ENCODE measurements at regions not wholly inside any gene's neighbourhood (a gene's known extent, or its start where the extent isn't known, plus 50 kb on each side); places are given as distances from the start of the nearest gene placed in this dataset.

- Mint-ChIP-seq H3K9me3 (no peaks in the 10 kb centered on the region), H3K4me3 (ENCODE audit: low read depth) (no peak overlapping the region), H3K27me3 (ENCODE audit: low read depth) (no peaks in the 10 kb centered on the region), H3K27ac (no peak overlapping the region), H3K36me3 (ENCODE audit: low read depth) (no peaks in the 10 kb centered on the region), H3K4me1 (ENCODE audit: low read depth) (no peaks in the 10 kb centered on the region)
- no peak for DNase-seq (ENCODE audit: low spot score)
- intact Hi-C loops (cut with micrococcal nuclease), result no loop called here
Measured at GRCh38 chrX:137999552-137999951, 433.6 kb downstream of the ZIC3 start.

DNA sequence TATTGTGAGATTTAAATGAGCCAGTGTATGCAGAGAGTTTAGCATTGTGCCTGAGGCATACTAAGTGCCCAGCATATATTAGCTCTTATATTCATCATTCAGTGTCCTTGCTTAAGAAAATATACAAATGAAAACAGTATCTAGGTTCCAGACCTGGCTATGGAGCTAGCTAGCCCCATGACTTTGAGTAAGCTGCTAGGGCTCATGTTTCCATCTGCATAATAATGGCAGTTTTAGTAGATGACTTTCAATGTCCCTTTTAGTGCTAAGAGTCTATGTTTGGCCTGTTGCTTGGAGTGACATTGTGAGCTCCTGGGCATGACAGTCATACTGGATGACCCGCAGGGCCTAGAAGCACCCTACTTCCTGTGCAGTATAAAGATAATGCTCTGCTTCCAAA is 435.3 kb downstream of the ZIC3 start:
- Mint-ChIP-seq H3K27ac (no peak overlapping the region), H3K27me3 (ENCODE audit: low read depth) (no peaks in the 10 kb centered on the region), H3K36me3 (ENCODE audit: low read depth) (no peaks in the 10 kb centered on the region), H3K4me1 (ENCODE audit: low read depth) (no peaks in the 10 kb centered on the region), H3K9me3 (no peaks in the 10 kb centered on the region), H3K4me3 (ENCODE audit: low read depth) (no peak overlapping the region)
- no peak for DNase-seq (ENCODE audit: low spot score)
- intact Hi-C loops (cut with micrococcal nuclease), result no loop called here

GRCh38 chrX:138006180-138006579 is 440.3 kb downstream of the ZIC3 start:
- no peaks in the 10 kb centered on the region for H3K36me3 Mint-ChIP-seq (ENCODE audit: low read depth)
- no peaks in the 10 kb centered on the region for H3K4me1 Mint-ChIP-seq (ENCODE audit: low read depth)
- no peak overlapping the region for H3K4me3 Mint-ChIP-seq (ENCODE audit: low read depth)
- H3K9me3 Mint-ChIP-seq, result no peaks in the 10 kb centered on the region
- no peaks in the 10 kb centered on the region for H3K27me3 Mint-ChIP-seq (ENCODE audit: low read depth)
- intact Hi-C loops (cut with micrococcal nuclease), result no loop called here
- no peak overlapping the region for H3K27ac Mint-ChIP-seq
- DNase-seq (ENCODE audit: low spot score), result no peak

GRCh38 chrX:138008281-138008680 is 442.4 kb downstream of the ZIC3 start:
- Mint-ChIP-seq H3K4me3 (ENCODE audit: low read depth) (no peak overlapping the region), H3K27me3 (ENCODE audit: low read depth) (no peaks in the 10 kb centered on the region), H3K9me3 (no peaks in the 10 kb centered on the region), H3K4me1 (ENCODE audit: low read depth) (no peaks in the 10 kb centered on the region), H3K27ac (no peak overlapping the region), H3K36me3 (ENCODE audit: low read depth) (no peaks in the 10 kb centered on the region)
- intact Hi-C loops (cut with micrococcal nuclease), result no loop called here
- no peak for DNase-seq (ENCODE audit: low spot score)

GRCh38 chrX:138011468-138011867 is 445.5 kb downstream of the ZIC3 start:
- no peak for DNase-seq (ENCODE audit: low spot score)
- Mint-ChIP-seq H3K36me3 (ENCODE audit: low read depth) (no peaks in the 10 kb centered on the region), H3K9me3 (no peaks in the 10 kb centered on the region), H3K27ac (no peak overlapping the region), H3K4me1 (ENCODE audit: low read depth) (no peaks in the 10 kb centered on the region), H3K4me3 (ENCODE audit: low read depth) (no peak overlapping the region), H3K27me3 (ENCODE audit: low read depth) (no peaks in the 10 kb centered on the region)
- intact Hi-C loops (cut with micrococcal nuclease), result no loop called here

- no peaks in the 10 kb centered on the region for H3K9me3 Mint-ChIP-seq
- no peak overlapping the region for H3K4me3 Mint-ChIP-seq (ENCODE audit: low read depth)
- H3K27ac Mint-ChIP-seq, result no peak overlapping the region
- H3K4me1 Mint-ChIP-seq (ENCODE audit: low read depth), result no peaks in the 10 kb centered on the region
- H3K36me3 Mint-ChIP-seq (ENCODE audit: low read depth), result no peaks in the 10 kb centered on the region
- no peaks in the 10 kb centered on the region for H3K27me3 Mint-ChIP-seq (ENCODE audit: low read depth)
- intact Hi-C loops (cut with micrococcal nuclease), result no loop called here
- no peak for DNase-seq (ENCODE audit: low spot score)
Measured at GRCh38 chrX:138014577-138014976, 448.6 kb downstream of the ZIC3 start.

GRCh38 chrX:138018145-138018799 is 452.3 kb downstream of the ZIC3 start:
- intact Hi-C loops (cut with micrococcal nuclease), result no loop called here
- Mint-ChIP-seq H3K27ac (no peak overlapping the region), H3K4me1 (ENCODE audit: low read depth) (no peaks in the 10 kb centered on the region), H3K36me3 (ENCODE audit: low read depth) (no peaks in the 10 kb centered on the region), H3K27me3 (ENCODE audit: low read depth) (no peaks in the 10 kb centered on the region), H3K9me3 (no peaks in the 10 kb centered on the region), H3K4me3 (ENCODE audit: low read depth) (no peak overlapping the region)
- DNase-seq (ENCODE audit: low spot score), result no peak

- Mint-ChIP-seq H3K27me3 (ENCODE audit: low read depth) (no peaks in the 10 kb centered on the region), H3K27ac (no peak overlapping the region), H3K4me3 (ENCODE audit: low read depth) (no peak overlapping the region), H3K9me3 (no peaks in the 10 kb centered on the region), H3K36me3 (ENCODE audit: low read depth) (no peaks in the 10 kb centered on the region), H3K4me1 (ENCODE audit: low read depth) (no peaks in the 10 kb centered on the region)
- intact Hi-C loops (cut with micrococcal nuclease), result no loop called here
- DNase-seq (ENCODE audit: low spot score), result no peak
Measured at GRCh38 chrX:138020941-138021340, 455.0 kb downstream of the ZIC3 start.

DNA sequence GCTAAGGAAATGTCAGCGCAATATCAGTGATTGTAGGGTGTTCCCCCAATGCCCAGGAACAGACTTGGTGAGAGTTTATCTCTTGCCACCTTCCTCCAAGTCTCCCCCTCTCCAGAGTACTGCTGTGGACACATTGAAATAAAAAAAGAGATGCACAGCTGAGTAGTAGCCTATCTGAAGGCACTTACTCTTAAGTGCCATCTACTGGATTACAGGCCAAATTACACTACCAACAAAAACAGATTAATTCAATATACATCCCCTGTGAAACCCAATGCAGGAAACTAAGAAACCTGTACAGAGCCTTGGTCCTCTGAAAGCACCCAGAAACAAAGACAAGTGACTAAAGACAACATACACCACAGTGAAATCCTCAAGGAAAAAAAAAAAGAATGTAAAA is 460.3 kb downstream of the ZIC3 start:
- Mint-ChIP-seq H3K4me1 (ENCODE audit: low read depth) (no peaks in the 10 kb centered on the region), H3K4me3 (ENCODE audit: low read depth) (no peak overlapping the region), H3K27me3 (ENCODE audit: low read depth) (no peaks in the 10 kb centered on the region), H3K27ac (no peak overlapping the region), H3K9me3 (no peaks in the 10 kb centered on the region), H3K36me3 (ENCODE audit: low read depth) (no peaks in the 10 kb centered on the region)
- no peak for DNase-seq (ENCODE audit: low spot score)
- intact Hi-C loops (cut with micrococcal nuclease), result no loop called here

DNA sequence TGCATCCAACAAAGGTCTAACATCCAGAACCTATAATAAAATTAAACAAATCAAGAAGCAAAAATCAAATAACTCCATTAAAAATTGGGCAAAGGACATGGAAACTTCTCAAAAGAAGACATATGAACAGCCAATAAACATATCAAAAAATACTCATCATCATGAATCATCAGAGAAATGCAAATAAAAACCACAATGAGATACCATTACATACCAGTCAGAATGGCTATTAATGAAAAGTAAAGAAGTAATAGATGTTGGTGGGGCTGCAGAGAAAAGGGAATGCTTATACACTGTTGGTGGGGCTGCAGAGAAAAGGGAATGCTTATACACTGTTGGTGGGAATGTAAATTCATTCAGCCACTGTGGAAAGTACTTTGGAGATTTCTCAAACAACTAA is 465.8 kb downstream of the ZIC3 start:
- H3K4me3 Mint-ChIP-seq (ENCODE audit: low read depth), result no peak overlapping the region
- H3K9me3 Mint-ChIP-seq, result no peaks in the 10 kb centered on the region
- intact Hi-C loops (cut with micrococcal nuclease), result no loop called here
- no peaks in the 10 kb centered on the region for H3K4me1 Mint-ChIP-seq (ENCODE audit: low read depth)
- H3K36me3 Mint-ChIP-seq (ENCODE audit: low read depth), result no peaks in the 10 kb centered on the region
- no peak overlapping the region for H3K27ac Mint-ChIP-seq
- DNase-seq (ENCODE audit: low spot score), result no peak
- H3K27me3 Mint-ChIP-seq (ENCODE audit: low read depth), result no peaks in the 10 kb centered on the region

DNA sequence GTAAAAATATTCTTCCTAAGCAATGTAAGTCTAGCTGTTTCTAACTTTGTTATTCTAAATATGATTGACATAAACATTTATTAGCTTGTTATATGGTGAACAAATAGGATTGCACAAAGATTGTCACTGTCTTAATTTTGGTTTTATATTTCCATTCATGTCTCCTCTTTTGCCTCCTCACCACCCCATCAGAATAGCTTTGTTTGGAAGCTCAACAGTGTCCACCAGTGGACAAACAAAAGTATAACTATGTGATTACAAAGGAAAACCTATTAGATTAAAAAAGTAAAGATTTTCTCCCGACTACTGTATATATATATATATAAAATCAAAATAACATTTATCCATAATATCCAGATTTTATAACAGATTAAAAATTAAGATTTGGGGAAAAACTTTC is 468.2 kb downstream of the ZIC3 start:
- H3K36me3 Mint-ChIP-seq (ENCODE audit: low read depth), result no peaks in the 10 kb centered on the region
- no peak overlapping the region for H3K4me3 Mint-ChIP-seq (ENCODE audit: low read depth)
- DNase-seq (ENCODE audit: low spot score), result no peak
- H3K9me3 Mint-ChIP-seq, result no peaks in the 10 kb centered on the region
- no peaks in the 10 kb centered on the region for H3K27me3 Mint-ChIP-seq (ENCODE audit: low read depth)
- intact Hi-C loops (cut with micrococcal nuclease), result no loop called here
- no peak overlapping the region for H3K27ac Mint-ChIP-seq
- no peaks in the 10 kb centered on the region for H3K4me1 Mint-ChIP-seq (ENCODE audit: low read depth)

DNA sequence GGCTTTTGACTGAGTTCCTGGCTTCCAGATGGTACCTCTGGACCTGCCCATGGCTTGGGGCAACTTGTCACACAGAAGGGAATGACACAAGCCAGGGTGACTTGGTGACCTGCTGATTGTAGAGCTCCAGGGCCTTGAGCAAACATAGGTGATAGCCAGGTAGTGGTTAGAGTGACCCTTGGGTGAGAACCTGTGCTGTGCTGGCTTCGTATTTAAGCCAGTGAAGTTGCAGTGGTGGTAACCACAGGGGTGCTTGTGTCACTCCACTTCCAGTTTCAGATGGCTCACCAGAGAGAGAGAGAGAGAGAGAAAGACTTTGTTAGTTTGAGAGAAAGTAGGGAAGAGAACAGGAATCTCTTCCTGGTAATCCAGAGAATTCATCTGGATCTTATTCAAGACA is 471.6 kb downstream of the ZIC3 start:
- no peak for DNase-seq (ENCODE audit: low spot score)

GRCh38 chrX:138057883-138058282 is 492.0 kb downstream of the ZIC3 start:
- H3K9me3 Mint-ChIP-seq, result no peaks in the 10 kb centered on the region
- no peak overlapping the region for H3K4me3 Mint-ChIP-seq (ENCODE audit: low read depth)
- intact Hi-C loops (cut with micrococcal nuclease), result no loop called here
- no peaks in the 10 kb centered on the region for H3K27me3 Mint-ChIP-seq (ENCODE audit: low read depth)
- H3K36me3 Mint-ChIP-seq (ENCODE audit: low read depth), result no peaks in the 10 kb centered on the region
- DNase-seq (ENCODE audit: low spot score), result no peak
- no peak overlapping the region for H3K27ac Mint-ChIP-seq
- no peaks in the 10 kb centered on the region for H3K4me1 Mint-ChIP-seq (ENCODE audit: low read depth)

More for the DNA sequence above, 471.6 kb downstream of the ZIC3 start:
- H3K9me3 Mint-ChIP-seq, result peaks cover 6% of the 10 kb centered on the region
- H3K27me3 Mint-ChIP-seq (ENCODE audit: low read depth), result no peaks in the 10 kb centered on the region
- no peaks in the 10 kb centered on the region for H3K36me3 Mint-ChIP-seq (ENCODE audit: low read depth)
- H3K4me1 Mint-ChIP-seq (ENCODE audit: low read depth), result no peaks in the 10 kb centered on the region
- intact Hi-C loops (cut with micrococcal nuclease), result no loop called here
- H3K4me3 Mint-ChIP-seq (ENCODE audit: low read depth), result no peak overlapping the region
- no peak overlapping the region for H3K27ac Mint-ChIP-seq

- no peaks in the 10 kb centered on the region for H3K36me3 Mint-ChIP-seq (ENCODE audit: low read depth)
- H3K27ac Mint-ChIP-seq, result no peak overlapping the region
- intact Hi-C loops (cut with micrococcal nuclease), result no loop called here
- DNase-seq (ENCODE audit: low spot score), result no peak
- H3K4me3 Mint-ChIP-seq (ENCODE audit: low read depth), result no peak overlapping the region
- no peaks in the 10 kb centered on the region for H3K4me1 Mint-ChIP-seq (ENCODE audit: low read depth)
- H3K9me3 Mint-ChIP-seq, result no peaks in the 10 kb centered on the region
- H3K27me3 Mint-ChIP-seq (ENCODE audit: low read depth), result no peaks in the 10 kb centered on the region
Measured at GRCh38 chrX:138058931-138059330, 493.0 kb downstream of the ZIC3 start.
